HEK293 (cell line): ENCODE measurements at regions not wholly inside any gene's neighbourhood (a gene's known extent, or its start where the extent isn't known, plus 50 kb on each side); places are given as distances from the start of the nearest gene placed in this dataset.
A peak's percentile ranks its signal among the peaks of the same experiment; 100 is the strongest.

Experiments
- CTCF ChIA-PET: fragments of 350-600 bp; formaldehyde crosslinking; extraction: SDS; loops from one replicate; lab custom pipeline; 2021; ENCODE audit warnings: antibody characterized with exemption; lab: Yijun Ruan, JAX
- POLR2A ChIA-PET: fragments of 300-600 bp; formaldehyde crosslinking; extraction: SDS; loops from one replicate; lab custom pipeline; 2020; ENCODE audit warnings: antibody characterized with exemption, inconsistent platforms; lab: Yijun Ruan, JAX
- H3K27ac ChIP-seq: fragments of 200-500 bp; sonication (Bioruptor generic); 2 replicates; pipeline ENCODE4 v1.5.1; 2014; ENCODE audit warnings: low read depth, low read length, control low read depth, inconsistent platforms; ENCODE audit errors: extremely low read depth
- H3K36me3 ChIP-seq, 2 experiments: fragments of 200-500 bp in 1 of 2; sonication (Bioruptor generic) in 1 of 2; 1 replicate in 1 of 2; 2 replicates in 1 of 2; pipeline ENCODE4 v1.5.1; 2014 to 2017; ENCODE audit warnings: inconsistent platforms in 2 of 2, low read length in 2 of 2; ENCODE audit not compliant: control insufficient read depth in 2 of 2, insufficient read depth in 1 of 2
- H3K4me1 ChIP-seq: fragments of 200-500 bp; sonication (Bioruptor generic); 2 replicates; pipeline ENCODE4 v1.5.1; 2014; ENCODE audit warnings: mild to moderate bottlenecking, low read length, inconsistent platforms; ENCODE audit not compliant: control insufficient read depth, insufficient read depth
- H3K4me3 ChIP-seq: 2 replicates; pipeline ENCODE4 v1.5.1; 2011; ENCODE audit warnings: low read depth, mild to moderate bottlenecking, control low read depth, low read length, moderate library complexity
- H3K9me3 ChIP-seq: fragments of 200-500 bp; sonication (Bioruptor generic); 2 replicates; pipeline ENCODE4 v1.5.1; 2014; ENCODE audit warnings: low read depth, low read length, inconsistent platforms; ENCODE audit not compliant: control insufficient read depth, insufficient read depth
- ATF2 ChIP-seq: fragments of 450-650 bp; formaldehyde crosslinking; IDR thresholded peaks from 2 replicates; pipeline ENCODE4 v1.5.1; 2016; ENCODE audit warnings: missing biosample characterization, missing genetic modification characterization, low read depth
- GLI4 ChIP-seq: fragments of 450-650 bp; formaldehyde crosslinking; IDR thresholded peaks from 2 replicates; pipeline ENCODE4 v1.5.1; 2016; ENCODE audit warnings: missing biosample characterization, missing genetic modification characterization
- REPIN1 ChIP-seq: fragments of 450-650 bp; formaldehyde crosslinking; IDR thresholded peaks from 2 replicates; pipeline ENCODE4 v1.5.1; 2017; ENCODE audit warnings: missing biosample characterization, missing genetic modification characterization, low read depth
- ZBTB1 ChIP-seq: fragments of 450-650 bp; formaldehyde crosslinking; IDR thresholded peaks from 2 replicates; pipeline ENCODE4 v1.5.1; 2016; ENCODE audit warnings: missing biosample characterization, missing genetic modification characterization
- ZEB2 ChIP-seq: fragments of 450-650 bp; formaldehyde crosslinking; IDR thresholded peaks from 2 replicates; pipeline ENCODE4 v1.5.1; 2016; ENCODE audit warnings: missing biosample characterization, missing genetic modification characterization
- ZFP37 ChIP-seq: fragments of 450-650 bp; formaldehyde crosslinking; IDR thresholded peaks from 2 replicates; pipeline ENCODE4 v1.5.1; 2016; ENCODE audit warnings: missing biosample characterization, missing genetic modification characterization
- ZNF19 ChIP-seq: fragments of 450-650 bp; formaldehyde crosslinking; IDR thresholded peaks from 2 replicates; pipeline ENCODE4; 2016; ENCODE audit warnings: missing biosample characterization, missing genetic modification characterization, low read depth
- ZNF23 ChIP-seq: fragments of 450-650 bp; formaldehyde crosslinking; IDR thresholded peaks from 2 replicates; pipeline ENCODE4 v1.5.1; 2016; ENCODE audit warnings: missing biosample characterization, missing genetic modification characterization, borderline replicate concordance
- ZNF292 ChIP-seq: fragments of 450-650 bp; formaldehyde crosslinking; IDR thresholded peaks from 2 replicates; pipeline ENCODE4 v1.5.1; 2016; ENCODE audit warnings: low read depth, missing biosample characterization, missing genetic modification characterization, borderline replicate concordance
- ZNF302 ChIP-seq: fragments of 450-650 bp; formaldehyde crosslinking; IDR thresholded peaks from 2 replicates; pipeline ENCODE4 v1.5.1; 2016; ENCODE audit warnings: missing biosample characterization, missing genetic modification characterization, low read depth
- ZNF394 ChIP-seq: fragments of 450-650 bp; formaldehyde crosslinking; IDR thresholded peaks from 2 replicates; pipeline ENCODE4 v1.5.1; 2016; ENCODE audit warnings: missing biosample characterization, missing genetic modification characterization, mild to moderate bottlenecking, moderate library complexity, borderline replicate concordance
- ZNF488 ChIP-seq: fragments of 450-650 bp; formaldehyde crosslinking; IDR thresholded peaks from 2 replicates; pipeline ENCODE4 v1.5.1; 2016; ENCODE audit warnings: missing biosample characterization, missing genetic modification characterization
- ZNF544 ChIP-seq: fragments of 450-650 bp; formaldehyde crosslinking; IDR thresholded peaks from 2 replicates; pipeline ENCODE4 v1.5.0; 2017; ENCODE audit warnings: missing biosample characterization, missing genetic modification characterization
- ZNF548 ChIP-seq: fragments of 450-650 bp; formaldehyde crosslinking; IDR thresholded peaks from 2 replicates; pipeline ENCODE4 v1.5.1; 2016; ENCODE audit warnings: missing biosample characterization, missing genetic modification characterization
- ZNF560 ChIP-seq: fragments of 450-650 bp; formaldehyde crosslinking; IDR thresholded peaks from 2 replicates; pipeline ENCODE4 v1.5.1; 2017; ENCODE audit warnings: missing biosample characterization, missing genetic modification characterization, borderline replicate concordance
- ZNF76 ChIP-seq: fragments of 450-650 bp; formaldehyde crosslinking; IDR thresholded peaks from 2 replicates; pipeline ENCODE4; 2016; ENCODE audit warnings: low read depth, missing biosample characterization, missing genetic modification characterization, borderline replicate concordance
- ZNF830 ChIP-seq: fragments of 450-650 bp; IDR thresholded peaks from 2 replicates; pipeline ENCODE4 v1.5.0; 2018; ENCODE audit warnings: missing biosample characterization, missing genetic modification characterization, low read depth, mild to moderate bottlenecking, moderate library complexity
- ZSCAN16 ChIP-seq: fragments of 450-650 bp; formaldehyde crosslinking; IDR thresholded peaks from 2 replicates; pipeline ENCODE4 v1.5.1; 2016; ENCODE audit warnings: missing biosample characterization, missing genetic modification characterization

- Histone ChIP-seq H3K9me3 (no peaks in the 10 kb centered on the region), H3K36me3 (no peaks in the 10 kb centered on the region), H3K4me3 (no peak overlapping the region), H3K27ac (no peak overlapping the region), H3K4me1 (no peaks in the 10 kb centered on the region)
- TF ChIP-seq ZSCAN16 (tag by site-specific recombination): no peak
- no peak for TF ChIP-seq ZNF548
- no peak for TF ChIP-seq ZNF488 (tag by site-specific recombination)
- no peak for TF ChIP-seq ZNF19 (tag by site-specific recombination)
- POLR2A ChIA-PET: no interaction called here
- CTCF ChIA-PET: interaction anchor here (0.6 kb wide), 1 partner anchor 912 kb away, joined by 4 read pairs; no protein-coding TSS in a partner anchor
These were observed 132.7 kb upstream of the HS6ST1 start for GRCh38 chr2:128451084-128452023.

GRCh38 chr2:128452024-128452411 lies 133.3 kb upstream of the HS6ST1 start:
- Histone ChIP-seq H3K27ac (no peak overlapping the region), H3K9me3 (no peaks in the 10 kb centered on the region), H3K36me3 (no peaks in the 10 kb centered on the region), H3K4me1 (no peaks in the 10 kb centered on the region), H3K4me3 (no peak overlapping the region)
- TF ChIP-seq ZNF560: no peak
- peak; percentile 92 for TF ChIP-seq ZNF76
- POLR2A ChIA-PET: no interaction called here
- CTCF ChIA-PET: no interaction called here

GRCh38 chr2:128452536-128453530 lies 134.2 kb upstream of the HS6ST1 start:
- TF ChIP-seq REPIN1 (tag by site-specific recombination) (no peak), ZNF544 (tag by site-specific recombination) (no peak), ZNF560 (no peak), ZNF830 (tag by site-specific recombination) (no peak), ZEB2 (tag by site-specific recombination) (no peak), ATF2 (no peak), ZFP37 (tag by site-specific recombination) (no peak), GLI4 (tag by site-specific recombination) (no peak), ZNF23 (tag by site-specific recombination) (no peak), ZNF292 (no peak), ZBTB1 (no peak), ZNF302 (tag by site-specific recombination) (no peak), ZNF394 (tag by site-specific recombination) (no peak), ZNF76 (no peak)
- H3K27ac ChIP-seq: no peak overlapping the region
- CTCF ChIA-PET: no interaction called here
- no peaks in the 10 kb centered on the region for H3K4me1 ChIP-seq
- H3K36me3 ChIP-seq: no peaks in the 10 kb centered on the region
- H3K9me3 ChIP-seq: no peaks in the 10 kb centered on the region
- no peak overlapping the region for H3K4me3 ChIP-seq
- POLR2A ChIA-PET: no interaction called here
